ENCODE measurements at regions not wholly inside any gene's neighbourhood (a gene's known extent, or its start where the extent isn't known, plus 50 kb on each side); places are given as distances from the start of the nearest gene placed in this dataset.
A peak's percentile ranks its signal among the peaks of the same experiment; 100 is the strongest.

- H3K4me1 ChIP-seq = no peaks in the 10 kb centered on the region
- ATAC-seq (no peak), DNase-seq (peak in 2 of 4 donors; percentile 47 to 48)
- no peak overlapping the region for H3K4me3 ChIP-seq
- intact Hi-C loops (cut with DNase I) = no loop called here
- no peak for TF ChIP-seq CTCF (IDR thresholded peaks at IDR 0.05)
- H3K27me3 ChIP-seq = no peaks in the 10 kb centered on the region
- no peaks in the 10 kb centered on the region for H3K36me3 ChIP-seq
- H3K27ac ChIP-seq = no peak overlapping the region
- no peaks in the 10 kb centered on the region for H3K9me3 ChIP-seq
These were observed 663.2 kb downstream of the ADGRL2 start for GRCh38 chr1:82463951-82464350.

- no peak for TF ChIP-seq CTCF (IDR thresholded peaks at IDR 0.05)
- DNase-seq = no peak
- intact Hi-C loops (cut with DNase I) = no loop called here
- no peaks in the 10 kb centered on the region for H3K4me1 ChIP-seq
- no peaks in the 10 kb centered on the region for H3K27me3 ChIP-seq
- no peak overlapping the region for H3K4me3 ChIP-seq
- ATAC-seq = no peak
- no peak overlapping the region for H3K27ac ChIP-seq
- H3K9me3 ChIP-seq = no peaks in the 10 kb centered on the region
- no peaks in the 10 kb centered on the region for H3K36me3 ChIP-seq
These were observed 661.6 kb downstream of the ADGRL2 start for GRCh38 chr1:82462366-82462765.

- Histone ChIP-seq H3K4me1 (no peaks in the 10 kb centered on the region), H3K27me3 (no peaks in the 10 kb centered on the region), H3K4me3 (no peak overlapping the region), H3K36me3 (no peaks in the 10 kb centered on the region), H3K9me3 (peaks cover 0 to 19% of the 10 kb centered on the region in 2 donors), H3K27ac (no peak overlapping the region)
- TF ChIP-seq CTCF (IDR thresholded peaks at IDR 0.05) = no peak
- intact Hi-C loops (cut with DNase I) = no loop called here
- DNase-seq = no peak
- ATAC-seq = no peak
These were observed 654.6 kb downstream of the ADGRL2 start for GRCh38 chr1:82455342-82455741.

- Histone ChIP-seq H3K27ac (no peak overlapping the region), H3K4me3 (no peak overlapping the region), H3K4me1 (no peaks in the 10 kb centered on the region), H3K9me3 (peaks cover 0 to 19% of the 10 kb centered on the region in 2 donors), H3K27me3 (no peaks in the 10 kb centered on the region), H3K36me3 (no peaks in the 10 kb centered on the region)
- intact Hi-C loops (cut with DNase I) = no loop called here
- ATAC-seq (no peak), DNase-seq (no peak)
- no peak for TF ChIP-seq CTCF (IDR thresholded peaks at IDR 0.05)
These were observed 653.7 kb downstream of the ADGRL2 start for GRCh38 chr1:82454431-82454830.

- intact Hi-C loops (cut with DNase I) = no loop called here
These were observed 652.9 kb downstream of the ADGRL2 start for GRCh38 chr1:82453511-82454185.

More at GRCh38 chr1:82453511-82454185, 652.9 kb downstream of the ADGRL2 start:
- no peaks in the 10 kb centered on the region for H3K4me1 ChIP-seq
- no peak overlapping the region for H3K27ac ChIP-seq
- H3K27me3 ChIP-seq = no peaks in the 10 kb centered on the region
- ATAC-seq (no peak), DNase-seq (no peak)
- no peak for TF ChIP-seq CTCF (IDR thresholded peaks at IDR 0.05)
- H3K36me3 ChIP-seq = no peaks in the 10 kb centered on the region
- H3K4me3 ChIP-seq = no peak overlapping the region
- H3K9me3 ChIP-seq = peaks cover 0 to 19% of the 10 kb centered on the region in 2 donors

Measured in left lung (tissue), 4 donors.